Mesenchymal stem cell (in vitro differentiated cells and primary cell): ENCODE measurements at regions not wholly inside any gene's neighbourhood (a gene's known extent, or its start where the extent isn't known, plus 50 kb on each side); places are given as distances from the start of the nearest gene placed in this dataset.
A peak's percentile ranks its signal among the peaks of the same experiment; 100 is the strongest.

Experiments used
- DNase-seq: peaks from one replicate; pipeline ENCODE4 v3.0.0-alpha.2; 2013
- H2AFZ ChIP-seq: one replicate; pipeline ENCODE4 v1.6.1; 2013; ENCODE audit warnings: low read depth, mild to moderate bottlenecking, control low read depth, inconsistent platforms, low read length, moderate library complexity
- H2AK5ac ChIP-seq: 2 replicates; pipeline ENCODE4 v1.6.1; 2013; ENCODE audit warnings: low read length, moderate library complexity, mild to moderate bottlenecking, inconsistent platforms; ENCODE audit not compliant: severe bottlenecking
- H2BK120ac ChIP-seq: one replicate; pipeline ENCODE4 v1.6.1; 2013; ENCODE audit warnings: low read depth, mild to moderate bottlenecking, inconsistent platforms, low read length, moderate library complexity
- H2BK12ac ChIP-seq, 2 experiments: one replicate each; pipeline ENCODE4 v1.6.1; 2013; ENCODE audit warnings: inconsistent platforms in 2 of 2, low read length in 2 of 2, mild to moderate bottlenecking in 2 of 2, moderate library complexity in 2 of 2, control low read depth in 1 of 2
- H2BK15ac ChIP-seq: one replicate; pipeline ENCODE4 v1.6.1; 2013; ENCODE audit warnings: mild to moderate bottlenecking, low read depth, inconsistent platforms; ENCODE audit not compliant: poor library complexity, severe bottlenecking
- H2BK5ac ChIP-seq: 2 replicates; pipeline ENCODE4 v1.6.1; 2013; ENCODE audit warnings: low read depth, mild to moderate bottlenecking, low read length, control low read depth, inconsistent platforms; ENCODE audit not compliant: poor library complexity, severe bottlenecking
- H3K14ac ChIP-seq, 2 experiments: one replicate each; pipeline ENCODE4 v1.6.1; 2013; ENCODE audit warnings: inconsistent platforms in 2 of 2, low read length in 2 of 2, control low read depth in 1 of 2, mild to moderate bottlenecking in 1 of 2, moderate library complexity in 1 of 2
- H3K18ac ChIP-seq, 2 experiments: one replicate each; pipeline ENCODE4 v1.6.1; 2013; ENCODE audit warnings: inconsistent platforms in 2 of 2, low read length in 2 of 2, control low read depth in 1 of 2, low read depth in 1 of 2, mild to moderate bottlenecking in 1 of 2
- H3K23ac ChIP-seq, 2 experiments: one replicate each; pipeline ENCODE4 v1.6.1; 2013; ENCODE audit warnings: inconsistent platforms in 2 of 2, low read length in 2 of 2, mild to moderate bottlenecking in 2 of 2, moderate library complexity in 2 of 2, control low read depth in 1 of 2
- H3K27ac ChIP-seq: 2 replicates; pipeline ENCODE4 v1.5.1; 2013; ENCODE audit warnings: mild to moderate bottlenecking, moderate library complexity, low read length, control low read depth, inconsistent platforms; ENCODE audit not compliant: poor library complexity, severe bottlenecking
- H3K27me3 ChIP-seq, 2 experiments: 2 replicates each; pipeline versions ENCODE4 v1.6.1 to v1.7.0; 2013; ENCODE audit warnings: low read length in 2 of 2, mild to moderate bottlenecking in 2 of 2, moderate library complexity in 2 of 2, control low read depth in 1 of 2, inconsistent platforms in 1 of 2; ENCODE audit not compliant: control insufficient read depth in 1 of 2, insufficient read depth in 1 of 2
- H3K36me3 ChIP-seq, 2 experiments: 2 replicates each; pipeline versions ENCODE4 v1.6.1 to v1.7.0; 2013; ENCODE audit warnings: low read length in 2 of 2, control low read depth in 1 of 2, inconsistent platforms in 1 of 2, low read depth in 1 of 2, mild to moderate bottlenecking in 1 of 2; ENCODE audit not compliant: insufficient read depth in 2 of 2, control insufficient read depth in 1 of 2
- H3K4ac ChIP-seq, 2 experiments: one replicate each; pipeline ENCODE4 v1.6.1; 2013; ENCODE audit warnings: inconsistent platforms in 2 of 2, low read length in 2 of 2, mild to moderate bottlenecking in 2 of 2, moderate library complexity in 2 of 2, control low read depth in 1 of 2, low read depth in 1 of 2
- H3K4me1 ChIP-seq: 2 replicates; pipeline ENCODE4 v1.6.1; 2013; ENCODE audit warnings: low read depth, low read length, control low read depth; ENCODE audit not compliant: control insufficient read depth, insufficient read depth
- H3K4me2 ChIP-seq: 2 replicates; pipeline ENCODE4 v1.6.1; 2013; ENCODE audit warnings: low read length, mild to moderate bottlenecking, inconsistent platforms; ENCODE audit not compliant: poor library complexity, severe bottlenecking
- H3K4me3 ChIP-seq, 2 experiments: 2 replicates each; pipeline versions ENCODE4 v1.5.1 to v1.7.0; 2013; ENCODE audit warnings: low read length in 2 of 2, mild to moderate bottlenecking in 2 of 2, control low read depth in 1 of 2, low read depth in 1 of 2; ENCODE audit not compliant: insufficient read depth in 1 of 2
- H3K79me1 ChIP-seq: replicated peaks from 2 replicates; pipeline ENCODE4 v1.6.1; 2013; ENCODE audit warnings: mild to moderate bottlenecking, control low read depth, low read length, inconsistent platforms; ENCODE audit not compliant: poor library complexity, severe bottlenecking
- H3K9ac ChIP-seq: 2 replicates; pipeline ENCODE4 v1.7.0; 2013; ENCODE audit warnings: mild to moderate bottlenecking, low read length, moderate library complexity
- H3K9me3 ChIP-seq: 2 replicates; pipeline ENCODE4 v1.7.0; 2013; ENCODE audit warnings: mild to moderate bottlenecking, low read length; ENCODE audit not compliant: control insufficient read depth
- H4K8ac ChIP-seq: one replicate; pipeline ENCODE4 v1.6.1; 2013; ENCODE audit warnings: inconsistent platforms, mild to moderate bottlenecking, low read length, moderate library complexity
- H4K91ac ChIP-seq: one replicate; pipeline ENCODE4 v1.6.1; 2013; ENCODE audit warnings: mild to moderate bottlenecking, low read length, inconsistent platforms
- WGBS: methylation state at CpG from one replicate; pipeline ENCODE4 v1.1.7; 2013; ENCODE audit warnings: mixed read lengths; 5-methylcytosine and 5-hydroxymethylcytosine counted together

GRCh38 chr10:90396721-90397120 lies 461.1 kb downstream of the HTR7 start:
- no peak overlapping the region for H2BK5ac ChIP-seq
- no peaks in the 10 kb centered on the region for H3K4me1 ChIP-seq
- H3K36me3 ChIP-seq, result no peaks in the 10 kb centered on the region
- DNase-seq, result no peak
- H3K79me1 ChIP-seq, result no peaks in the 10 kb centered on the region
- no peak overlapping the region for H3K14ac ChIP-seq
- H4K91ac ChIP-seq, result no peak overlapping the region
- H2BK15ac ChIP-seq, result no peak overlapping the region
- no peak overlapping the region for H3K4me2 ChIP-seq
- H3K27ac ChIP-seq, result no peak overlapping the region
- H3K4ac ChIP-seq, result no peak overlapping the region
- H2BK120ac ChIP-seq, result no peak overlapping the region
- no peaks in the 10 kb centered on the region for H3K27me3 ChIP-seq
- H3K18ac ChIP-seq, result no peak overlapping the region
- no peak overlapping the region for H2BK12ac ChIP-seq
- no peaks in the 10 kb centered on the region for H3K9me3 ChIP-seq
- H3K23ac ChIP-seq, result no peak overlapping the region
- H4K8ac ChIP-seq, result no peak overlapping the region
- H3K4me3 ChIP-seq, result no peak overlapping the region
- no peak overlapping the region for H2AK5ac ChIP-seq
- H2AFZ ChIP-seq, result no peak overlapping the region
- no peak overlapping the region for H3K9ac ChIP-seq

GRCh38 chr10:90398566-90398965 lies 459.3 kb downstream of the HTR7 start:
- Histone ChIP-seq H3K79me1 (no peaks in the 10 kb centered on the region), H3K36me3 (no peaks in the 10 kb centered on the region)

GRCh38 chr10:90399782-90400181 lies 458.1 kb downstream of the HTR7 start:
- Histone ChIP-seq H3K4ac (no peak overlapping the region), H3K27me3 (no peaks in the 10 kb centered on the region), H2BK5ac (no peak overlapping the region), H2BK15ac (no peak overlapping the region), H3K4me1 (no peaks in the 10 kb centered on the region), H3K14ac (no peak overlapping the region), H4K8ac (no peak overlapping the region), H3K18ac (no peak overlapping the region), H3K9me3 (no peaks in the 10 kb centered on the region), H2AFZ (no peak overlapping the region), H3K4me2 (no peak overlapping the region), H3K27ac (no peak overlapping the region), H3K79me1 (no peaks in the 10 kb centered on the region), H2BK120ac (no peak overlapping the region), H3K36me3 (no peaks in the 10 kb centered on the region), H4K91ac (no peak overlapping the region), H3K23ac (no peak overlapping the region), H3K9ac (no peak overlapping the region), H2AK5ac (no peak overlapping the region), H2BK12ac (no peak overlapping the region), H3K4me3 (no peak overlapping the region)
- WGBS, result no CpG with 5 or more reads among the region's 1 CpG
- peak; percentile 68 for DNase-seq

More at GRCh38 chr10:90398566-90398965, 459.3 kb downstream of the HTR7 start:
- H2BK5ac ChIP-seq, result no peak overlapping the region
- no peak overlapping the region for H4K8ac ChIP-seq
- no peaks in the 10 kb centered on the region for H3K27me3 ChIP-seq
- no peak overlapping the region for H3K4me2 ChIP-seq
- H2BK120ac ChIP-seq, result no peak overlapping the region
- H2AFZ ChIP-seq, result no peak overlapping the region
- H3K9me3 ChIP-seq, result no peaks in the 10 kb centered on the region
- no peak overlapping the region for H2BK15ac ChIP-seq
- no peak overlapping the region for H4K91ac ChIP-seq
- no peak overlapping the region for H2AK5ac ChIP-seq
- no peaks in the 10 kb centered on the region for H3K4me1 ChIP-seq
- H3K14ac ChIP-seq, result no peak overlapping the region
- H2BK12ac ChIP-seq, result no peak overlapping the region
- H3K4ac ChIP-seq, result no peak overlapping the region
- no peak overlapping the region for H3K4me3 ChIP-seq
- H3K9ac ChIP-seq, result no peak overlapping the region
- no peak overlapping the region for H3K27ac ChIP-seq
- DNase-seq, result peak; percentile 67
- H3K18ac ChIP-seq, result no peak overlapping the region
- H3K23ac ChIP-seq, result no peak overlapping the region

- Histone ChIP-seq H2AK5ac (no peak overlapping the region), H2AFZ (no peak overlapping the region), H3K79me1 (no peaks in the 10 kb centered on the region), H3K27me3 (no peaks in the 10 kb centered on the region), H3K9me3 (no peaks in the 10 kb centered on the region), H2BK15ac (no peak overlapping the region), H2BK5ac (no peak overlapping the region), H3K4me3 (no peak overlapping the region), H4K8ac (no peak overlapping the region), H3K14ac (no peak overlapping the region), H3K18ac (no peak overlapping the region), H3K4me2 (no peak overlapping the region), H2BK12ac (no peak overlapping the region), H3K23ac (no peak overlapping the region), H3K27ac (no peak overlapping the region), H3K36me3 (no peaks in the 10 kb centered on the region), H3K9ac (no peak overlapping the region), H3K4me1 (no peaks in the 10 kb centered on the region), H3K4ac (no peak overlapping the region), H2BK120ac (no peak overlapping the region), H4K91ac (no peak overlapping the region)
- no peak for DNase-seq
- WGBS, result no CpG with 5 or more reads among the region's 2 CpGs
These were observed 454.4 kb downstream of the HTR7 start for GRCh38 chr10:90403211-90404000.
